ENCODE measurements at regions not wholly inside any gene's neighbourhood (a gene's known extent, or its start where the extent isn't known, plus 50 kb on each side); places are given as distances from the start of the nearest gene placed in this dataset.
"Not testable (repeated sequence)": the region's sequence is repeated elsewhere in the genome, so short reads cannot be mapped to it uniquely, and the experiment has no call there.

GRCh38 chr1:166682588-166682987 is 156.7 kb upstream of the POGK start:
- Histone ChIP-seq H3K4me1 (ENCODE audit: control insufficient read depth, insufficient read depth, low read length) (no peaks in the 10 kb centered on the region), H3K36me3 (ENCODE audit: control insufficient read depth in 2 of 2, insufficient read depth in 1 of 2, low read length in 2 of 2) (no peaks in the 10 kb centered on the region), H3K4me3 (ENCODE audit: low read depth, low read length) (no peak overlapping the region), H3K9me3 (ENCODE audit: control insufficient read depth, insufficient read depth, low read depth, low read length) (no peaks in the 10 kb centered on the region), H3K27ac (ENCODE audit: extremely low read depth, low read depth, low read length) (no peak overlapping the region)
- TF ChIP-seq WT1 (tag by site-specific recombination; IDR thresholded peaks at IDR 0.05) (no peak), SETDB1 (IDR thresholded peaks at IDR 0.05; ENCODE audit: insufficient read length, low read length) (no peak), ZBTB6 (tag by site-specific recombination; IDR thresholded peaks at IDR 0.05) (no peak), KLF1 (tag by site-specific recombination; IDR thresholded peaks at IDR 0.05) (no peak), ZNF324 (tag by site-specific recombination; IDR thresholded peaks at IDR 0.05) (no peak), ZNF501 (tag by site-specific recombination; IDR thresholded peaks at IDR 0.05) (no peak), ZNF112 (tag by site-specific recombination; IDR thresholded peaks at IDR 0.05) (no peak), SCRT2 (tag by site-specific recombination; IDR thresholded peaks at IDR 0.05) (no peak), SALL2 (tag by site-specific recombination; IDR thresholded peaks at IDR 0.05; ENCODE audit: borderline replicate concordance) (no peak), ZNF292 (tag by site-specific recombination; IDR thresholded peaks at IDR 0.05; ENCODE audit: borderline replicate concordance, low read depth) (no peak), ZNF223 (tag by site-specific recombination; IDR thresholded peaks at IDR 0.05) (no peak), ZNF19 (tag by site-specific recombination; IDR thresholded peaks at IDR 0.05; ENCODE audit: low read depth) (no peak), ZNF792 (tag by site-specific recombination; IDR thresholded peaks at IDR 0.05) (no peak), ZNF777 (tag by site-specific recombination; IDR thresholded peaks at IDR 0.05; ENCODE audit: borderline replicate concordance) (no peak), ZNF629 (tag by site-specific recombination; IDR thresholded peaks at IDR 0.05) (no peak), HOXD13 (CRISPR knock-in tag; IDR thresholded peaks at IDR 0.05; ENCODE audit: borderline replicate concordance) (no peak)
- CTCF ChIA-PET: no interaction called here
- POLR2A ChIA-PET: no interaction called here

- H3K27ac ChIP-seq (ENCODE audit: extremely low read depth, low read depth, low read length); POLR2A ChIA-PET; CTCF ChIA-PET; H3K36me3 ChIP-seq (ENCODE audit: control insufficient read depth in 2 of 2, insufficient read depth in 1 of 2, low read length in 2 of 2); H3K9me3 ChIP-seq (ENCODE audit: control insufficient read depth, insufficient read depth, low read depth, low read length); H3K4me1 ChIP-seq (ENCODE audit: control insufficient read depth, insufficient read depth, low read length); H3K4me3 ChIP-seq (ENCODE audit: low read depth, low read length): not testable (repeated sequence)
- TF ChIP-seq ZNF146 (tag by site-specific recombination; IDR thresholded peaks at IDR 0.05): peak; percentile 15; the same call in 1 of the 2 replicates
Measured at GRCh38 chr1:166684669-166685068, 154.6 kb upstream of the POGK start.

- Histone ChIP-seq H3K4me1 (ENCODE audit: control insufficient read depth, insufficient read depth, low read length) (no peaks in the 10 kb centered on the region), H3K9me3 (ENCODE audit: control insufficient read depth, insufficient read depth, low read depth, low read length) (no peaks in the 10 kb centered on the region), H3K27ac (ENCODE audit: extremely low read depth, low read depth, low read length) (no peak overlapping the region), H3K36me3 (ENCODE audit: control insufficient read depth in 2 of 2, insufficient read depth in 1 of 2, low read length in 2 of 2) (no peaks in the 10 kb centered on the region), H3K4me3 (ENCODE audit: low read depth, low read length) (no peak overlapping the region)
- CTCF ChIA-PET: no interaction called here
- POLR2A ChIA-PET: no interaction called here
- TF ChIP-seq ZNF350 (tag by site-specific recombination; IDR thresholded peaks at IDR 0.05) (no peak), ZNF112 (tag by site-specific recombination; IDR thresholded peaks at IDR 0.05) (no peak), ZNF561 (tag by site-specific recombination; IDR thresholded peaks at IDR 0.05; ENCODE audit: borderline replicate concordance) (no peak), ZNF362 (tag by site-specific recombination; IDR thresholded peaks at IDR 0.05) (no peak), ELK4 (IDR thresholded peaks at IDR 0.05; ENCODE audit: borderline replicate concordance, low read depth, low read length) (no peak), ZBTB1 (tag by site-specific recombination; IDR thresholded peaks at IDR 0.05) (no peak), ZSCAN4 (tag by site-specific recombination; IDR thresholded peaks at IDR 0.05) (no peak), ZBTB20 (tag by site-specific recombination; IDR thresholded peaks at IDR 0.05) (no peak), ZNF48 (tag by site-specific recombination; IDR thresholded peaks at IDR 0.05) (no peak), ZEB2 (tag by site-specific recombination; IDR thresholded peaks at IDR 0.05) (no peak), ZNF335 (tag by site-specific recombination; conservative IDR thresholded peaks at IDR 0.05) (no peak), ZNF416 (tag by site-specific recombination; IDR thresholded peaks at IDR 0.05) (no peak), ZNF544 (tag by site-specific recombination; IDR thresholded peaks at IDR 0.05) (no peak), HOXC10 (CRISPR knock-in tag; IDR thresholded peaks at IDR 0.05) (no peak), BCL11B (tag by site-specific recombination; IDR thresholded peaks at IDR 0.05; ENCODE audit: low read depth) (no peak)
Measured at GRCh38 chr1:166685200-166685599, 154.1 kb upstream of the POGK start.
